ENCODE measurements at regions not wholly inside any gene's neighbourhood (a gene's known extent, or its start where the extent isn't known, plus 50 kb on each side); places are given as distances from the start of the nearest gene placed in this dataset.
"Not testable (repeated sequence)": the region's sequence is repeated elsewhere in the genome, so short reads cannot be mapped to it uniquely, and the experiment has no call there.

DNA sequence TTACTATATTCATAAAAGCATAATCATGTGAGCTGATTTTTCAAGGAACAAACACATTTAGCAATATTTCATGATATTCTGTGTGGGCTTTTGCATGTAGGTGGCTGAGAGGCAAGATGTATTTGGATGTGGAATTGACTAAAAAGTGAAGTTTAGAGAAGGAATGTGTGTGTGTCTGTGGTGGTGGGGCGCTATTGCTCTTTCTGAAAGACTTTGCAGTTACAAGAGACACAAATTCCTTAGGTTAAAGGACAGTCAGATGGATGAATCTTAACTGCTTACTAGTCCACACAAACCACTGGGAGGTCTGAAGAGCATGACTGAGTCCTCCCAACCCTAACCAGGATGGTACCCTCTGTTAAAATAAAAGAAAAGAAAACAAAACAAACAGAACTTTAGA is 200.1 kb downstream of the SDHAF3 start:
- peak; percentile 1 for DNase-seq (ENCODE audit: low read depth)
- H3K4me3 ChIP-seq (ENCODE audit: low read depth, low read length), result no peak overlapping the region
- TF ChIP-seq, protein P1, sequence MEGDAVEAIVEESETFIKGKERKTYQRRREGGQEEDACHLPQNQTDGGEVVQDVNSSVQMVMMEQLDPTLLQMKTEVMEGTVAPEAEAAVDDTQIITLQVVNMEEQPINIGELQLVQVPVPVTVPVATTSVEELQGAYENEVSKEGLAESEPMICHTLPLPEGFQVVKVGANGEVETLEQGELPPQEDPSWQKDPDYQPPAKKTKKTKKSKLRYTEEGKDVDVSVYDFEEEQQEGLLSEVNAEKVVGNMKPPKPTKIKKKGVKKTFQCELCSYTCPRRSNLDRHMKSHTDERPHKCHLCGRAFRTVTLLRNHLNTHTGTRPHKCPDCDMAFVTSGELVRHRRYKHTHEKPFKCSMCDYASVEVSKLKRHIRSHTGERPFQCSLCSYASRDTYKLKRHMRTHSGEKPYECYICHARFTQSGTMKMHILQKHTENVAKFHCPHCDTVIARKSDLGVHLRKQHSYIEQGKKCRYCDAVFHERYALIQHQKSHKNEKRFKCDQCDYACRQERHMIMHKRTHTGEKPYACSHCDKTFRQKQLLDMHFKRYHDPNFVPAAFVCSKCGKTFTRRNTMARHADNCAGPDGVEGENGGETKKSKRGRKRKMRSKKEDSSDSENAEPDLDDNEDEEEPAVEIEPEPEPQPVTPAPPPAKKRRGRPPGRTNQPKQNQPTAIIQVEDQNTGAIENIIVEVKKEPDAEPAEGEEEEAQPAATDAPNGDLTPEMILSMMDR (conservative IDR thresholded peaks at IDR 0.05; ENCODE audit: low read depth, low read length), result no peak

DNA sequence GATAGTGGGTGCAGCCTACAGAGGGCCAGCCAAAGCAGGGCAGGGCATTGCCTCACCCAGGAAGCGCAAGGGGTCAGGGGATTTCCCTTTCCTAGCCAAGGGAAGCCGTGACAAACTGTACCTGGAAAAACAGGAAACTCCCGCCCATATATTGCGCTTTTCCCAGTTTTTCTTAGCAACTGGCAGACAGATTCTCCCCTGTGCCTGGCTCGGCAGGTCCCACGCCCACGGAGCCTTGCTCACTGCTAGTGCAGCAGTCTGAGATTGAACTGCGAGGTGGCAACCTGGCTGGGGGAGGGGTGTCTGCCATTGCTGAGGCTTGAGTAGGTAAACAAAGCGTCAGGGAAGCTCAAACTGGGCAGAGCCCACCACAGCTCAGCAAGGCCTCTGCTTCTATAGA is 212.4 kb downstream of the SDHAF3 start:
- H3K4me3 ChIP-seq (ENCODE audit: low read depth, low read length); DNase-seq (ENCODE audit: low read depth): not testable (repeated sequence)

DNA sequence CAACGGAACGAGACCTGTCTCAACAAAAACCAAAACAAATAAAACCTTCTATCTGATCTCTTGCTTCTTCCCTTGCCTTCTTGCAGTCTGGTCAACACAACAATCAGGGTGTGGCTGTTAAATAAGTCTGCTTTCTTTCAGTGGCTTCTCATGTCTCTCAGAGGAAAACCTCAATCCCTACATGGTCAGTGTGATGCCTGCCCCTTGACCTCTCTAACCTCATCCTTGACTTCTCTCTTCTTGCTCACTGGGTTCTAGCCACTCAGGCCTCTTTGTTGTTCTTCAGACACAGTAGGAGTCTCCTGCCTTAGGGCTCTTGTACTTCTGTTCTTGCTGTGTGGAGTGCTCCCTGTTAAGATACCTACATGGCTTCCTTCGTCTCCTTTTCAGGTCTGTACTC is 220.4 kb downstream of the SDHAF3 start:
- DNase-seq (ENCODE audit: low read depth), result no peak
- TF ChIP-seq, protein P1 (conservative IDR thresholded peaks at IDR 0.05; ENCODE audit: low read depth, low read length), result no peak
- H3K4me3 ChIP-seq (ENCODE audit: low read depth, low read length), result no peak overlapping the region

DNA sequence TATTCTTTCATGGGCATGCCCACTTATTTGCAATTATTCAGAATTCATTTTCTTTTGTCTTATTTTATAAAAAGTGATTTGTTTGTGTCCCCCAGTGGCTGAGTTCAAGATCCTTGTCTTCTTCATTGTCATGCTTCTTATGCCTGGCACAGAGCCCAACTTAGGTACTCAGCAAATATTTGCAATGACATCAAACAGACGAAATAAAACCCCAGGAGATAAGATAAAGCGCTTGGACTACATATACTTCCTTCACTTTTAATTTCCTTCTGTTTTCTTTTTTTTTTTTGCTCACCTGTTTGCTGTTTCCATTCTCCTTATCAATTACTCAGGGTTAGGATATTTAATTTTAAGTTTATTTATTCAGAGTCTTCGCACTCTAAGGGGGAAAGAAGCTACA is 225.0 kb downstream of the SDHAF3 start:
- H3K4me3 ChIP-seq (ENCODE audit: low read depth, low read length), result no peak overlapping the region
- DNase-seq (ENCODE audit: low read depth), result no peak
- TF ChIP-seq, protein P1 (conservative IDR thresholded peaks at IDR 0.05; ENCODE audit: low read depth, low read length), result no peak

- no peak for DNase-seq (ENCODE audit: low read depth)
- TF ChIP-seq, protein P1 (conservative IDR thresholded peaks at IDR 0.05; ENCODE audit: low read depth, low read length), result no peak
- no peak overlapping the region for H3K4me3 ChIP-seq (ENCODE audit: low read depth, low read length)
These were observed 228.9 kb downstream of the SDHAF3 start for GRCh38 chr7:97346349-97346748.

DNA sequence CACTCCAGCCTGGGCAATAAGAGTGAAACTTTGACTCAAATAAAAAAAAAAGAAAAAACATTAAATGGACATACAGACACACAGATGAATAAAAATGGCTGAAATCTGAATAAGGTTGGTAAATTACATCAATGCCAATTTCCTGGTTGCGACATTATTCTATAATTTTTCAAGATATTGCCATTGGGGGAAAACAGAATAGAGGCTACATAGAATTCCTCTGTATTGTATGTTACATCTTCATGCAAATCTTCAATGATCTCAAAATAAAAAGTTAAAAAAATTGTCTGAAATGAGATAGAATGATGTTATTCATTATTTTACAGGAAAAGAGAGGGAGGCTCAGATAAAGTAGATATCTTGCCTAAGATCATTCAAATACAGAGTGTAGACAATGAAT is 234.0 kb downstream of the SDHAF3 start:
- no peak overlapping the region for H3K4me3 ChIP-seq (ENCODE audit: low read depth, low read length)
- no peak for DNase-seq (ENCODE audit: low read depth)
- TF ChIP-seq, protein P1 (conservative IDR thresholded peaks at IDR 0.05; ENCODE audit: low read depth, low read length), result no peak

DNA sequence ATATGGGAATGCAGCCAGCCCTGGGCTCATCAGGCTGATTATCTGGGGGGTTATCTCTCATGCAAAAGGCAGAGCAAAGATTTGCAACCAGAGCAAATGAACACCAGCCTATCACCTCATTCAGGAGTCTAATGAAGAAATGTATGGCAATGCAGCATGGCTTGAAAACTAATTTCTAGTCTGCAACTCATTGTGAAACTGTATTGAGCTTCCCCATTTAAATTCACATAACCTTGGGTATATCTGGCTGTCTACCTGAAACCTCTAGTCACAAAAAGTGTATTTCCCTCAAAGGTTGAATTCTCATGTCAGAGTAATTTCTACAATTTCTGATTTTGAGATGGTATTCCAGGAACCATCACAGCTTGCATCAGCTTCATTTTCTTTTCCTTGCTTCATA is 240.0 kb downstream of the SDHAF3 start:
- TF ChIP-seq, protein P1 (conservative IDR thresholded peaks at IDR 0.05; ENCODE audit: low read depth, low read length), result no peak
- no peak overlapping the region for H3K4me3 ChIP-seq (ENCODE audit: low read depth, low read length)
- DNase-seq (ENCODE audit: low read depth), result no peak

GRCh38 chr7:97372882-97373281 is 255.4 kb downstream of the SDHAF3 start:
- no peak for DNase-seq (ENCODE audit: low read depth)
- no peak overlapping the region for H3K4me3 ChIP-seq (ENCODE audit: low read depth, low read length)
- TF ChIP-seq, protein P1 (conservative IDR thresholded peaks at IDR 0.05; ENCODE audit: low read depth, low read length), result no peak
